GM12891 (cell line): ENCODE measurements at regions not wholly inside any gene's neighbourhood (a gene's known extent, or its start where the extent isn't known, plus 50 kb on each side); places are given as distances from the start of the nearest gene placed in this dataset.

Source experiments
- DNase-seq: peaks from one replicate; pipeline ENCODE4 v3.0.0; 2011; ENCODE audit warnings: low spot score; ENCODE audit not compliant: insufficient read length
- FAIRE-seq: peaks from 2 replicates; lab custom pipeline; 2011; peaks lifted over from hg19 to GRCh38; lab: Jason Lieb, UNC
- PAX5 ChIP-seq: IDR thresholded peaks from 2 replicates; pipeline ENCODE4 v1.6.1; 2011; ENCODE audit warnings: low read length, moderate library complexity, mild to moderate bottlenecking; ENCODE audit not compliant: insufficient read depth, severe bottlenecking
- POLR2A ChIP-seq: IDR thresholded peaks from 2 replicates; pipeline ENCODE4 v1.6.1; 2011; ENCODE audit warnings: low read depth, low read length, control low read depth
- POLR2AphosphoS5 ChIP-seq: IDR thresholded peaks from 2 replicates; pipeline ENCODE4 v1.6.1; 2011; ENCODE audit warnings: low read depth, low read length, control low read depth
- POU2F2 ChIP-seq: IDR thresholded peaks from 2 replicates; pipeline ENCODE4 v1.6.1; 2011; ENCODE audit warnings: low read depth, mild to moderate bottlenecking, control low read depth, low read length, moderate library complexity
- SPI1 ChIP-seq: IDR thresholded peaks from 2 replicates; pipeline ENCODE4 v1.6.1; 2011; ENCODE audit warnings: low read depth, low read length, control low read depth
- TAF1 ChIP-seq: IDR thresholded peaks from 2 replicates; pipeline ENCODE4 v1.6.1; 2011; ENCODE audit warnings: low read depth, low read length, control low read depth

GRCh38 chr6:44036699-44037101, 90.6 kb downstream of the MRPL14 start:
- TF ChIP-seq PAX5, result no peak
- TF ChIP-seq POU2F2, result no peak
- TF ChIP-seq TAF1, result no peak
- TF ChIP-seq POLR2A, result no peak
- no peak for TF ChIP-seq SPI1
- no peak for TF ChIP-seq POLR2AphosphoS5
- no peak for DNase-seq
- no peak for FAIRE-seq

- FAIRE-seq (no peak), DNase-seq (no peak)
- TF ChIP-seq SPI1 (no peak), POLR2A (no peak), TAF1 (no peak), POLR2AphosphoS5 (no peak), PAX5 (no peak), POU2F2 (no peak)
These were observed 91.1 kb downstream of the MRPL14 start for GRCh38 chr6:44036196-44036595.

- FAIRE-seq (no peak), DNase-seq (no peak)
- TF ChIP-seq POLR2AphosphoS5 (no peak), POU2F2 (no peak), SPI1 (no peak), TAF1 (no peak), POLR2A (no peak), PAX5 (no peak)
These were observed 91.6 kb downstream of the MRPL14 start for GRCh38 chr6:44035621-44036020.

GRCh38 chr6:44034931-44035345, 92.3 kb downstream of the MRPL14 start:
- FAIRE-seq (no peak), DNase-seq (no peak)
- TF ChIP-seq POLR2A (no peak), PAX5 (no peak), POLR2AphosphoS5 (no peak), SPI1 (no peak)

- TF ChIP-seq TAF1 (no peak), PAX5 (no peak), SPI1 (no peak), POLR2AphosphoS5 (no peak), POLR2A (no peak)
- DNase-seq (no peak), FAIRE-seq (no peak)
These were observed 92.8 kb downstream of the MRPL14 start for GRCh38 chr6:44034391-44034861.

- DNase-seq, result no peak
- TF ChIP-seq SPI1 (no peak), POLR2A (no peak), PAX5 (no peak)
- FAIRE-seq, result no peak
These were observed 96.3 kb downstream of the MRPL14 start for GRCh38 chr6:44030812-44031454.

GRCh38 chr6:44029444-44030185, 97.6 kb downstream of the MRPL14 start:
- TF ChIP-seq POLR2AphosphoS5, result no peak
- TF ChIP-seq POLR2A, result no peak
- no peak for TF ChIP-seq SPI1
- no peak for TF ChIP-seq PAX5
- TF ChIP-seq POU2F2, result no peak
- no peak for TF ChIP-seq TAF1
- no peak for DNase-seq
- no peak for FAIRE-seq

GRCh38 chr6:44028789-44029310, 98.4 kb downstream of the MRPL14 start:
- no peak for DNase-seq
- no peak for TF ChIP-seq POLR2AphosphoS5
- TF ChIP-seq TAF1, result no peak
- TF ChIP-seq POU2F2, result no peak
- no peak for TF ChIP-seq PAX5
- no peak for TF ChIP-seq SPI1
- no peak for TF ChIP-seq POLR2A
- FAIRE-seq, result no peak

- TF ChIP-seq TAF1 (no peak), POLR2AphosphoS5 (no peak), PAX5 (no peak), SPI1 (no peak), POLR2A (no peak), POU2F2 (no peak)
- DNase-seq (no peak), FAIRE-seq (no peak)
These were observed 102.0 kb downstream of the MRPL14 start for GRCh38 chr6:44025226-44025625.

- no peak for DNase-seq
- FAIRE-seq, result peak; percentile 5
- TF ChIP-seq PAX5 (no peak), SPI1 (no peak), POU2F2 (no peak), POLR2A (no peak), POLR2AphosphoS5 (no peak), TAF1 (no peak)
These were observed 102.6 kb downstream of the MRPL14 start for GRCh38 chr6:44024574-44025219.
